ENCODE measurements at regions not wholly inside any gene's neighbourhood (a gene's known extent, or its start where the extent isn't known, plus 50 kb on each side); places are given as distances from the start of the nearest gene placed in this dataset.

DNA sequence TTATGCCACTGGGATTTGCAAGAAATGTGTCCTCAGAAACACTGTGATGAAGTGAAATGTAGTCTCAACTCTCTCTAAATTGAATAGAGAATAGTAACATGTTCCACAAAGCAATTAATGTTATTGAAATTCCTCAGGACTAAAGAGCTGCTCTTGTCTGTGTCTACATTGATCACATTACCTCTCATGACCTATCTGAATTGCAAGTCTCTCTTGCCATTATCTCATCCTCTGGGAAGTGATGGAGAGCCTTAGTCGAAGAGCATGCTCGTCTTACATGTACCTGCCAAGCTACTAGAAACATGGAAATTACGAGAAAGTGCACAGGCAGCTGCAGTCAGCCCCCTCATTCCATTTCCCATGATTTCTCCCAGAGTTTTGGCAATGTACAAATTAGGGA lies 561.1 kb upstream of the ZNF804A start (continued):
- TF ChIP-seq, protein P1, sequence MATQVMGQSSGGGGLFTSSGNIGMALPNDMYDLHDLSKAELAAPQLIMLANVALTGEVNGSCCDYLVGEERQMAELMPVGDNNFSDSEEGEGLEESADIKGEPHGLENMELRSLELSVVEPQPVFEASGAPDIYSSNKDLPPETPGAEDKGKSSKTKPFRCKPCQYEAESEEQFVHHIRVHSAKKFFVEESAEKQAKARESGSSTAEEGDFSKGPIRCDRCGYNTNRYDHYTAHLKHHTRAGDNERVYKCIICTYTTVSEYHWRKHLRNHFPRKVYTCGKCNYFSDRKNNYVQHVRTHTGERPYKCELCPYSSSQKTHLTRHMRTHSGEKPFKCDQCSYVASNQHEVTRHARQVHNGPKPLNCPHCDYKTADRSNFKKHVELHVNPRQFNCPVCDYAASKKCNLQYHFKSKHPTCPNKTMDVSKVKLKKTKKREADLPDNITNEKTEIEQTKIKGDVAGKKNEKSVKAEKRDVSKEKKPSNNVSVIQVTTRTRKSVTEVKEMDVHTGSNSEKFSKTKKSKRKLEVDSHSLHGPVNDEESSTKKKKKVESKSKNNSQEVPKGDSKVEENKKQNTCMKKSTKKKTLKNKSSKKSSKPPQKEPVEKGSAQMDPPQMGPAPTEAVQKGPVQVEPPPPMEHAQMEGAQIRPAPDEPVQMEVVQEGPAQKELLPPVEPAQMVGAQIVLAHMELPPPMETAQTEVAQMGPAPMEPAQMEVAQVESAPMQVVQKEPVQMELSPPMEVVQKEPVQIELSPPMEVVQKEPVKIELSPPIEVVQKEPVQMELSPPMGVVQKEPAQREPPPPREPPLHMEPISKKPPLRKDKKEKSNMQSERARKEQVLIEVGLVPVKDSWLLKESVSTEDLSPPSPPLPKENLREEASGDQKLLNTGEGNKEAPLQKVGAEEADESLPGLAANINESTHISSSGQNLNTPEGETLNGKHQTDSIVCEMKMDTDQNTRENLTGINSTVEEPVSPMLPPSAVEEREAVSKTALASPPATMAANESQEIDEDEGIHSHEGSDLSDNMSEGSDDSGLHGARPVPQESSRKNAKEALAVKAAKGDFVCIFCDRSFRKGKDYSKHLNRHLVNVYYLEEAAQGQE (IDR thresholded peaks at IDR 0.05; ENCODE audit: unreplicated experiment) = no peak
- TF ChIP-seq, protein P2, sequence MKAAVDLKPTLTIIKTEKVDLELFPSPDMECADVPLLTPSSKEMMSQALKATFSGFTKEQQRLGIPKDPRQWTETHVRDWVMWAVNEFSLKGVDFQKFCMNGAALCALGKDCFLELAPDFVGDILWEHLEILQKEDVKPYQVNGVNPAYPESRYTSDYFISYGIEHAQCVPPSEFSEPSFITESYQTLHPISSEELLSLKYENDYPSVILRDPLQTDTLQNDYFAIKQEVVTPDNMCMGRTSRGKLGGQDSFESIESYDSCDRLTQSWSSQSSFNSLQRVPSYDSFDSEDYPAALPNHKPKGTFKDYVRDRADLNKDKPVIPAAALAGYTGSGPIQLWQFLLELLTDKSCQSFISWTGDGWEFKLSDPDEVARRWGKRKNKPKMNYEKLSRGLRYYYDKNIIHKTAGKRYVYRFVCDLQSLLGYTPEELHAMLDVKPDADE (IDR thresholded peaks at IDR 0.05) = no peak
- TF ChIP-seq ZNF331 (CRISPR knock-in tag; IDR thresholded peaks at IDR 0.05; ENCODE audit: low read depth) = no peak
- TF ChIP-seq, protein P3, sequence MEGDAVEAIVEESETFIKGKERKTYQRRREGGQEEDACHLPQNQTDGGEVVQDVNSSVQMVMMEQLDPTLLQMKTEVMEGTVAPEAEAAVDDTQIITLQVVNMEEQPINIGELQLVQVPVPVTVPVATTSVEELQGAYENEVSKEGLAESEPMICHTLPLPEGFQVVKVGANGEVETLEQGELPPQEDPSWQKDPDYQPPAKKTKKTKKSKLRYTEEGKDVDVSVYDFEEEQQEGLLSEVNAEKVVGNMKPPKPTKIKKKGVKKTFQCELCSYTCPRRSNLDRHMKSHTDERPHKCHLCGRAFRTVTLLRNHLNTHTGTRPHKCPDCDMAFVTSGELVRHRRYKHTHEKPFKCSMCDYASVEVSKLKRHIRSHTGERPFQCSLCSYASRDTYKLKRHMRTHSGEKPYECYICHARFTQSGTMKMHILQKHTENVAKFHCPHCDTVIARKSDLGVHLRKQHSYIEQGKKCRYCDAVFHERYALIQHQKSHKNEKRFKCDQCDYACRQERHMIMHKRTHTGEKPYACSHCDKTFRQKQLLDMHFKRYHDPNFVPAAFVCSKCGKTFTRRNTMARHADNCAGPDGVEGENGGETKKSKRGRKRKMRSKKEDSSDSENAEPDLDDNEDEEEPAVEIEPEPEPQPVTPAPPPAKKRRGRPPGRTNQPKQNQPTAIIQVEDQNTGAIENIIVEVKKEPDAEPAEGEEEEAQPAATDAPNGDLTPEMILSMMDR (conservative IDR thresholded peaks at IDR 0.05; ENCODE audit: low read depth in 2 of 2) = no peak

DNA sequence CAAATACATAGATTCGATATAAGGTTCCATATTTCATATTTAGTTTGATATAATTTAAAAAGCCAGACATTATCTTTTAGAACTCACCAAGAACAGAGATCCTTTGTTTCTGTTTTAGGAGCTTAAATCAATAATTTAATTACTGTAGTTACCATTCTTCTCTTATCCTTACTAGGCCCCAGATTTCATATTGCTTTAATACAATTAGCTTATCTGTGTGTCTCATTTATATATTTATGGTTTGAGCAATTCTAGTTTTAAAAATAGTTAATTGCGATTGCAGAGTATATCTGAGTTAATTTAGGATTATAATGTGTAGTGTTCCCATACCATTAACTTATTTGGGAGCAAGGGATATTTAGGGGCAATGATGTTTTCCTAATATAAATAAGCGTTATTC lies 558.8 kb upstream of the ZNF804A start:
- Histone ChIP-seq H2AFZ (no peak overlapping the region), H4K20me1 (replicated peaks; ENCODE audit: insufficient read depth) (no peaks in the 10 kb centered on the region), H3K4me2 (no peak overlapping the region), H3K9me2 (ENCODE audit: insufficient read depth) (no peaks in the 10 kb centered on the region), H3K27me3 (ENCODE audit: insufficient read depth) (no peaks in the 10 kb centered on the region), H3K4me1 (ENCODE audit: insufficient read depth) (no peaks in the 10 kb centered on the region), H3K36me3 (ENCODE audit: insufficient read depth) (no peaks in the 10 kb centered on the region), H3K4me3 (no peak overlapping the region), H3K79me2 (replicated peaks; ENCODE audit: insufficient read depth) (no peaks in the 10 kb centered on the region), H3F3A (replicated peaks; ENCODE audit: low read depth) (no peaks in the 10 kb centered on the region), H3K27ac (ENCODE audit: low read depth) (no peak overlapping the region)
- no peaks in the 10 kb centered on the region for H3K36me3 Mint-ChIP-seq (ENCODE audit: low read depth)
- no peak overlapping the region for H3K4me3 Mint-ChIP-seq
- ATAC-seq (no peak), DNase-seq (ENCODE audit: low spot score) (no peak)
- H3K27me3 Mint-ChIP-seq (ENCODE audit: insufficient read depth, low read depth, poor library complexity) = no peaks in the 10 kb centered on the region
- H3K9me3 Mint-ChIP-seq = no peaks in the 10 kb centered on the region
- H3K27ac Mint-ChIP-seq = no peak overlapping the region
- H3K4me1 Mint-ChIP-seq = no peaks in the 10 kb centered on the region
- no peak for TF ChIP-seq EZH2 (IDR thresholded peaks at IDR 0.05; ENCODE audit: low read depth, unreplicated experiment)
- TF ChIP-seq JUNB (IDR thresholded peaks at IDR 0.05; ENCODE audit: unreplicated experiment) = no peak
- no peak for TF ChIP-seq EZH2phosphoT487 (IDR thresholded peaks at IDR 0.05; ENCODE audit: unreplicated experiment)
- TF ChIP-seq, protein P2 (IDR thresholded peaks at IDR 0.05) = no peak
- TF ChIP-seq POLR2AphosphoS5 (IDR thresholded peaks at IDR 0.05; ENCODE audit: low read depth) = no peak
- TF ChIP-seq ZNF114 (CRISPR knock-in tag; IDR thresholded peaks at IDR 0.05) = no peak
- TF ChIP-seq CREB1 (CRISPR knock-in tag; IDR thresholded peaks at IDR 0.05; ENCODE audit: low read depth) = no peak
- TF ChIP-seq NANOG (IDR thresholded peaks at IDR 0.05; ENCODE audit: borderline replicate concordance) = no peak
- TF ChIP-seq ZNF331 (CRISPR knock-in tag; IDR thresholded peaks at IDR 0.05; ENCODE audit: low read depth) = no peak
- TF ChIP-seq, protein P4, sequence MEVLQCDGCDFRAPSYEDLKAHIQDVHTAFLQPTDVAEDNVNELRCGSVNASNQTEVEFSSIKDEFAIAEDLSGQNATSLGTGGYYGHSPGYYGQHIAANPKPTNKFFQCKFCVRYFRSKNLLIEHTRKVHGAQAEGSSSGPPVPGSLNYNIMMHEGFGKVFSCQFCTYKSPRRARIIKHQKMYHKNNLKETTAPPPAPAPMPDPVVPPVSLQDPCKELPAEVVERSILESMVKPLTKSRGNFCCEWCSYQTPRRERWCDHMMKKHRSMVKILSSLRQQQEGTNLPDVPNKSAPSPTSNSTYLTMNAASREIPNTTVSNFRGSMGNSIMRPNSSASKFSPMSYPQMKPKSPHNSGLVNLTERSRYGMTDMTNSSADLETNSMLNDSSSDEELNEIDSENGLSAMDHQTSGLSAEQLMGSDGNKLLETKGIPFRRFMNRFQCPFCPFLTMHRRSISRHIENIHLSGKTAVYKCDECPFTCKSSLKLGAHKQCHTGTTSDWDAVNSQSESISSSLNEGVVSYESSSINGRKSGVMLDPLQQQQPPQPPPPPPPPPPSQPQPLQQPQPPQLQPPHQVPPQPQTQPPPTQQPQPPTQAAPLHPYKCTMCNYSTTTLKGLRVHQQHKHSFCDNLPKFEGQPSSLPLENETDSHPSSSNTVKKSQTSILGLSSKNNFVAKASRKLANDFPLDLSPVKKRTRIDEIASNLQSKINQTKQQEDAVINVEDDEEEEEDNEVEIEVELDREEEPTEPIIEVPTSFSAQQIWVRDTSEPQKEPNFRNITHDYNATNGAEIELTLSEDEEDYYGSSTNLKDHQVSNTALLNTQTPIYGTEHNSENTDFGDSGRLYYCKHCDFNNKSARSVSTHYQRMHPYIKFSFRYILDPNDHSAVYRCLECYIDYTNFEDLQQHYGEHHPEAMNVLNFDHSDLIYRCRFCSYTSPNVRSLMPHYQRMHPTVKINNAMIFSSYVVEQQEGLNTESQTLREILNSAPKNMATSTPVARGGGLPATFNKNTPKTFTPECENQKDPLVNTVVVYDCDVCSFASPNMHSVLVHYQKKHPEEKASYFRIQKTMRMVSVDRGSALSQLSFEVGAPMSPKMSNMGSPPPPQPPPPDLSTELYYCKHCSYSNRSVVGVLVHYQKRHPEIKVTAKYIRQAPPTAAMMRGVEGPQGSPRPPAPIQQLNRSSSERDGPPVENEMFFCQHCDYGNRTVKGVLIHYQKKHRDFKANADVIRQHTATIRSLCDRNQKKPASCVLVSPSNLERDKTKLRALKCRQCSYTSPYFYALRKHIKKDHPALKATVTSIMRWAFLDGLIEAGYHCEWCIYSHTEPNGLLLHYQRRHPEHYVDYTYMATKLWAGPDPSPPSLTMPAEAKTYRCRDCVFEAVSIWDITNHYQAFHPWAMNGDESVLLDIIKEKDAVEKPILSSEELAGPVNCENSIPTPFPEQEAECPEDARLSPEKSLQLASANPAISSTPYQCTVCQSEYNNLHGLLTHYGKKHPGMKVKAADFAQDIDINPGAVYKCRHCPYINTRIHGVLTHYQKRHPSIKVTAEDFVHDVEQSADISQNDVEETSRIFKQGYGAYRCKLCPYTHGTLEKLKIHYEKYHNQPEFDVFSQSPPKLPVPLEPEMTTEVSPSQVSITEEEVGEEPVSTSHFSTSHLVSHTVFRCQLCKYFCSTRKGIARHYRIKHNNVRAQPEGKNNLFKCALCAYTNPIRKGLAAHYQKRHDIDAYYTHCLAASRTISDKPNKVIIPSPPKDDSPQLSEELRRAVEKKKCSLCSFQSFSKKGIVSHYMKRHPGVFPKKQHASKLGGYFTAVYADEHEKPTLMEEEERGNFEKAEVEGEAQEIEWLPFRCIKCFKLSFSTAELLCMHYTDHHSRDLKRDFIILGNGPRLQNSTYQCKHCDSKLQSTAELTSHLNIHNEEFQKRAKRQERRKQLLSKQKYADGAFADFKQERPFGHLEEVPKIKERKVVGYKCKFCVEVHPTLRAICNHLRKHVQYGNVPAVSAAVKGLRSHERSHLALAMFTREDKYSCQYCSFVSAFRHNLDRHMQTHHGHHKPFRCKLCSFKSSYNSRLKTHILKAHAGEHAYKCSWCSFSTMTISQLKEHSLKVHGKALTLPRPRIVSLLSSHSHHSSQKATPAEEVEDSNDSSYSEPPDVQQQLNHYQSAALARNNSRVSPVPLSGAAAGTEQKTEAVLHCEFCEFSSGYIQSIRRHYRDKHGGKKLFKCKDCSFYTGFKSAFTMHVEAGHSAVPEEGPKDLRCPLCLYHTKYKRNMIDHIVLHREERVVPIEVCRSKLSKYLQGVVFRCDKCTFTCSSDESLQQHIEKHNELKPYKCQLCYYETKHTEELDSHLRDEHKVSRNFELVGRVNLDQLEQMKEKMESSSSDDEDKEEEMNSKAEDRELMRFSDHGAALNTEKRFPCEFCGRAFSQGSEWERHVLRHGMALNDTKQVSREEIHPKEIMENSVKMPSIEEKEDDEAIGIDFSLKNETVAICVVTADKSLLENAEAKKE (CRISPR knock-in tag; IDR thresholded peaks at IDR 0.05) = no peak

Measured in GM23338 (cell line).